GM19023 (cell line): ENCODE measurements at regions not wholly inside any gene's neighbourhood (a gene's known extent, or its start where the extent isn't known, plus 50 kb on each side); places are given as distances from the start of the nearest gene placed in this dataset.
"Not testable (repeated sequence)": the region's sequence is repeated elsewhere in the genome, so short reads cannot be mapped to it uniquely, and the experiment has no call there.

ENCODE experiments used
- ATAC-seq: cut with Tn5 transposase; IDR thresholded peaks from one replicate; pipeline ENCODE4 v1.9.1; 2021; ENCODE audit warnings: mild to moderate bottlenecking, moderate library complexity; ENCODE audit not compliant: unreplicated experiment

- not testable (repeated sequence) for ATAC-seq
Observed at GRCh38 chr16:16448423-16448822, 69.5 kb downstream of the NPIPA7 start.

- ATAC-seq: not testable (repeated sequence)
Observed at GRCh38 chr16:16449712-16450237, 70.8 kb downstream of the NPIPA7 start.

- ATAC-seq: not testable (repeated sequence)
Observed at GRCh38 chr16:16451721-16452410, 72.9 kb downstream of the NPIPA7 start.

GRCh38 chr16:16458579-16458978, 79.6 kb downstream of the NPIPA7 start:
- not testable (repeated sequence) for ATAC-seq

GRCh38 chr16:16463792-16464191, 84.9 kb downstream of the NPIPA7 start:
- ATAC-seq: not testable (repeated sequence)

GRCh38 chr16:16488919-16489318, 110.0 kb downstream of the NPIPA7 start:
- not testable (repeated sequence) for ATAC-seq

- ATAC-seq: not testable (repeated sequence)
Observed at GRCh38 chr16:16489466-16489865, 110.5 kb downstream of the NPIPA7 start.

- ATAC-seq: not testable (repeated sequence)
Observed at GRCh38 chr16:16494114-16494513, 115.2 kb downstream of the NPIPA7 start.

- not testable (repeated sequence) for ATAC-seq
Observed at GRCh38 chr16:16494998-16495397, 116.1 kb downstream of the NPIPA7 start.

GRCh38 chr16:16499875-16500274, 120.9 kb downstream of the NPIPA7 start:
- ATAC-seq: not testable (repeated sequence)

- not testable (repeated sequence) for ATAC-seq
Observed at GRCh38 chr16:16507041-16507440, 128.1 kb downstream of the NPIPA7 start.

- ATAC-seq: not testable (repeated sequence)
Observed at GRCh38 chr16:16508344-16508743, 129.4 kb downstream of the NPIPA7 start.

GRCh38 chr16:16519395-16519794, 140.5 kb downstream of the NPIPA7 start:
- not testable (repeated sequence) for ATAC-seq

GRCh38 chr16:16521239-16522002, 142.5 kb downstream of the NPIPA7 start:
- ATAC-seq: not testable (repeated sequence)

- not testable (repeated sequence) for ATAC-seq
Observed at GRCh38 chr16:16526998-16527397, 148.1 kb downstream of the NPIPA7 start.

GRCh38 chr16:16530744-16531143, 151.8 kb downstream of the NPIPA7 start:
- not testable (repeated sequence) for ATAC-seq

- ATAC-seq: not testable (repeated sequence)
Observed at GRCh38 chr16:16535565-16535964, 156.6 kb downstream of the NPIPA7 start.

- ATAC-seq: not testable (repeated sequence)
Observed at GRCh38 chr16:16536151-16536550, 157.2 kb downstream of the NPIPA7 start.

GRCh38 chr16:16549710-16550109, 170.8 kb downstream of the NPIPA7 start:
- ATAC-seq: not testable (repeated sequence)

- ATAC-seq: not testable (repeated sequence)
Observed at GRCh38 chr16:16550824-16551223, 171.9 kb downstream of the NPIPA7 start.

- ATAC-seq: not testable (repeated sequence)
Observed at GRCh38 chr16:16552819-16553340, 173.9 kb downstream of the NPIPA7 start.
